PFSK-1 (cell line): ENCODE measurements at regions not wholly inside any gene's neighbourhood (a gene's known extent, or its start where the extent isn't known, plus 50 kb on each side); places are given as distances from the start of the nearest gene placed in this dataset.

ENCODE experiments used
- FOXP2 ChIP-seq: optimal IDR thresholded peaks from 2 replicates; pipeline ENCODE3; 2011; ENCODE audit warnings: borderline replicate concordance, control low read depth, inconsistent platforms; ENCODE audit not compliant: insufficient read depth; ENCODE audit errors: extremely low read length, extremely low read depth
- POLR2AphosphoS5 ChIP-seq: IDR thresholded peaks from 2 replicates; pipeline ENCODE4 v1.6.1; 2012; ENCODE audit warnings: low read depth, mild to moderate bottlenecking, control low read depth, low read length, moderate library complexity
- SIN3A ChIP-seq: IDR thresholded peaks from 2 replicates; pipeline ENCODE4 v1.6.1; 2012; ENCODE audit warnings: mild to moderate bottlenecking, low read length, moderate library complexity, borderline replicate concordance; ENCODE audit not compliant: insufficient read depth
- TAF1 ChIP-seq: IDR thresholded peaks from 2 replicates; pipeline ENCODE4 v1.6.1; 2012; ENCODE audit warnings: low read length, control low read depth, borderline replicate concordance; ENCODE audit not compliant: insufficient read depth
- TF ChIP-seq, protein P1 (sequence below), 2 experiments: IDR thresholded peaks; 2 replicates each; pipeline versions ENCODE4 v1.6.1 to v1.8.0; 2011 to 2012; ENCODE audit warnings: low read depth in 2 of 2, low read length in 2 of 2, control low read depth in 1 of 2, inconsistent platforms in 1 of 2, mild to moderate bottlenecking in 1 of 2, moderate library complexity in 1 of 2; ENCODE audit not compliant: insufficient read depth in 1 of 2

DNA sequence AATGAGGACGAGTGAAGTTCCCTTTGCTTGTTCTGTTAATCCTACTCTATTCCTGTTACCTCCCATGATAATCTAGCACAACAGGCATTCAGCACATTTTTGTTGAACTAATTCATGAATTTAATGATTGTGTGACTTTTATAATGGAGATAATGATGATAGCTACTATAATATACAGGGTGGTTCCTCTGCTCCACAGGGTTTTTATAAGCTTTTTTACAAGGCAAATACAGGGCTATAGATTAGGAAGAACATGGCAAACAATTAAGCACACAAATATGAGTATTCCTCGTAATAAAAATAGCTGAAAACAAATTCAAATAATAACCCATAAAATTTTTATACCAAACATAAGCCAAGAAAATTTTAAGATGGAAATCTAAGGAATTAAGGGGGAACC is 145.6 kb upstream of the TMTC1 start:
- TF ChIP-seq, protein P1, sequence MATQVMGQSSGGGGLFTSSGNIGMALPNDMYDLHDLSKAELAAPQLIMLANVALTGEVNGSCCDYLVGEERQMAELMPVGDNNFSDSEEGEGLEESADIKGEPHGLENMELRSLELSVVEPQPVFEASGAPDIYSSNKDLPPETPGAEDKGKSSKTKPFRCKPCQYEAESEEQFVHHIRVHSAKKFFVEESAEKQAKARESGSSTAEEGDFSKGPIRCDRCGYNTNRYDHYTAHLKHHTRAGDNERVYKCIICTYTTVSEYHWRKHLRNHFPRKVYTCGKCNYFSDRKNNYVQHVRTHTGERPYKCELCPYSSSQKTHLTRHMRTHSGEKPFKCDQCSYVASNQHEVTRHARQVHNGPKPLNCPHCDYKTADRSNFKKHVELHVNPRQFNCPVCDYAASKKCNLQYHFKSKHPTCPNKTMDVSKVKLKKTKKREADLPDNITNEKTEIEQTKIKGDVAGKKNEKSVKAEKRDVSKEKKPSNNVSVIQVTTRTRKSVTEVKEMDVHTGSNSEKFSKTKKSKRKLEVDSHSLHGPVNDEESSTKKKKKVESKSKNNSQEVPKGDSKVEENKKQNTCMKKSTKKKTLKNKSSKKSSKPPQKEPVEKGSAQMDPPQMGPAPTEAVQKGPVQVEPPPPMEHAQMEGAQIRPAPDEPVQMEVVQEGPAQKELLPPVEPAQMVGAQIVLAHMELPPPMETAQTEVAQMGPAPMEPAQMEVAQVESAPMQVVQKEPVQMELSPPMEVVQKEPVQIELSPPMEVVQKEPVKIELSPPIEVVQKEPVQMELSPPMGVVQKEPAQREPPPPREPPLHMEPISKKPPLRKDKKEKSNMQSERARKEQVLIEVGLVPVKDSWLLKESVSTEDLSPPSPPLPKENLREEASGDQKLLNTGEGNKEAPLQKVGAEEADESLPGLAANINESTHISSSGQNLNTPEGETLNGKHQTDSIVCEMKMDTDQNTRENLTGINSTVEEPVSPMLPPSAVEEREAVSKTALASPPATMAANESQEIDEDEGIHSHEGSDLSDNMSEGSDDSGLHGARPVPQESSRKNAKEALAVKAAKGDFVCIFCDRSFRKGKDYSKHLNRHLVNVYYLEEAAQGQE (IDR thresholded peaks at IDR 0.05; ENCODE audit: insufficient read depth in 1 of 2, low read depth in 2 of 2, low read length in 2 of 2), result no peak
- TF ChIP-seq SIN3A (no peak), POLR2AphosphoS5 (no peak)

GRCh38 chr12:29921307-29921706 is 137.6 kb upstream of the TMTC1 start:
- no peak for TF ChIP-seq SIN3A
- no peak for TF ChIP-seq TAF1

DNA sequence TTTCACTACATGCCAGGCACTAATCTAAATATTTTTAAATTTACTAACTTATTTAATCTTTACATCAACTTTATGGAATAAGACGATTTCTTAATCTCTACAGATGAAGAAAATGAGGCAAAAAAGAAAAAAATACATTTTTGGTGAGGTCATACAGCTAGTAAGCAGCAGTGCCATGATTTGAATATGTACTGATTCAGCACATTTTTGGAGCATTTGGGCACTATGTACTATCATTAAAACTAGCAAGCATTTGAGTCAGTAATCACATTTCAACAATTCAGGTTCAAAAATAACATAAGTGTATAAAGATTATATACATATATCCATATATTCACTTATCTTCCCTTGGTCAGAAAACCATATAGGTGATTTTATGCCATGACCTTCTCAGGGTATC is 124.4 kb upstream of the TMTC1 start:
- no peak for TF ChIP-seq TAF1
- TF ChIP-seq, protein P1 (IDR thresholded peaks at IDR 0.05; ENCODE audit: insufficient read depth in 1 of 2, low read depth in 2 of 2, low read length in 2 of 2), result no peak
- TF ChIP-seq SIN3A, result no peak
- TF ChIP-seq POLR2AphosphoS5, result no peak
- no peak for TF ChIP-seq FOXP2

DNA sequence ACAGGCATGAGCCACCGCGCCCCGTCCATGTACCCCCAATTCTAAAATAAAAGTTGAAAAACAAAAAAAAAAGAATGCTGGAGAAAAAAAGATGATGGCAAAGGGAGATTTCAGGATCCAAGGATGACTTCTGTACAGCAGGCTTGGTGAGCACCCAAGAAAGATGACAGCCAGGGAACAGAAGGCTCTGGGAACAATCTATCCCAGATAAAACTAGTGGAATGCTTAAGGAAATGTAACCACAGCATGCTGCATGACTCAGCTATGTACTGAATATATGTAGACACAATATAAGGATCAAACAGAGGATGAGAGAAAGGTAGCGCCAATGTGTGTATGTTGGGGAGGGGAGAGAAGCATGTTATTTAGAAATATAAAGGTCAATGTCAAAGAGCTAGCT is 123.7 kb upstream of the TMTC1 start:
- TF ChIP-seq POLR2AphosphoS5 (no peak), FOXP2 (no peak), SIN3A (no peak), TAF1 (no peak)
- TF ChIP-seq, protein P1 (IDR thresholded peaks at IDR 0.05; ENCODE audit: insufficient read depth in 1 of 2, low read depth in 2 of 2, low read length in 2 of 2), result no peak

DNA sequence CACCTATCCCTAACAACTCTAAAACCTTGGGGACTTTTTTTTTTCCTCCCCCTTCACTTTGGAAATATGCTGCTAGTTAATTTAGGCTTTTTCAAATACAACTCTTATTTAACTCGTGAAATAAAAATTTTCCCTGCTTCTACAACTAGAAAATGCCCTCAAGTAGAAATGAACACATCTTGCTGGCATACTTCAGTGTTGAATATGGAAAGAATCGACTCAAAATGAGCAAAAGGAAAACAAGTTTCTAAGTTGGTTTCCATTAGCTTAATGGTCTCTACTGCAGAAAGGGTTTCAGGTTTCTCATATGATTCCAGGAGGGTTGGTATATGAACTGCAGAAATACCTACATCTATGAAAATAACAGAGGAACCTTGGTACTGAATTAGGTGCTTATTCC is 118.3 kb upstream of the TMTC1 start:
- TF ChIP-seq SIN3A (no peak), POLR2AphosphoS5 (no peak), TAF1 (no peak), FOXP2 (no peak)
- TF ChIP-seq, protein P1 (IDR thresholded peaks at IDR 0.05; ENCODE audit: insufficient read depth in 1 of 2, low read depth in 2 of 2, low read length in 2 of 2), result no peak
